Raji (cell line): ENCODE measurements at regions not wholly inside any gene's neighbourhood (a gene's known extent, or its start where the extent isn't known, plus 50 kb on each side); places are given as distances from the start of the nearest gene placed in this dataset.

ENCODE experiments used
- POLR2A ChIP-seq: IDR thresholded peaks from 2 replicates; pipeline ENCODE4 v1.6.1; 2011; ENCODE audit warnings: low read depth, low read length, control low read depth; ENCODE audit not compliant: insufficient read depth

DNA sequence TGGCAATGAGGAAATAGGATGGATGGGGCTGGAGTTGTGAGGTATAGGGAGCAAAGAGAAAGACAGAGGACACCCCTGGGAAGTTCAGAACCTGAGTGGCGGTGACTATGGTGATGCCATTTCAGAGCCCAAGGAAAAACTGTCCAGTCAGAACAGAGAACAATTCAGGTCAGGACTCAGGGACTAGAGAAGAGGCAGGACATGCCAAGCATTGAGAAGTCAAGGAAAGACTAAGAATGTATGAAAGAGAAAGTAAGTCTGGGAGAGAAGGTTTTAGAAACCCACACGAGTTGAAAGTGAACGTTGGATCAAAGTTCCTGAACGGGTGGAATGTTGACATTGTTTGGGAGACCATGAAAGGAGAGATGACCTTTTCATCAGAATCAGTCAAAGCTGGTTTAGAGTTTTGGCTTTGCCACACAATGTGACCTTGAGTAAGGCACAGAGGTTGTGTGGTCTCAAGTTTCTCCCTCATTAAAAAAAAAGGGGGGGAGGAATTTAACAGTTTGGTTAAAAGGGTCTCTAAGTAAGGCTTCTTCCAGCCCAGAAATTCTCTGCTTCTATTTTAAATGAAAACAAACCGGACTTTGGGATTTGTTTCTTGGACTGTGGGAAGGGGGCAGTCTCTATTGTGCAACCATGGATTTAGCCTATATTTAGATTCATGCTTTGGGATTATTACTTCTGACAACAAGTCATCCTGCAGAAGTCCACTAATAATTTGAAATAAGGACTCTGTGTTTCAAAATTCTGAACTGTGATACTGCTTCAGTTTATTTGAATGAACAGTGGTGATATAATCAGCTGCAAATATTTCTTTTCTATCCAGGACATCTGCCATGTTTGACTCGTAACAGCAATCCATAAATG, 315.9 kb upstream of the TBL1XR1 start:
- TF ChIP-seq POLR2A: no peak

DNA sequence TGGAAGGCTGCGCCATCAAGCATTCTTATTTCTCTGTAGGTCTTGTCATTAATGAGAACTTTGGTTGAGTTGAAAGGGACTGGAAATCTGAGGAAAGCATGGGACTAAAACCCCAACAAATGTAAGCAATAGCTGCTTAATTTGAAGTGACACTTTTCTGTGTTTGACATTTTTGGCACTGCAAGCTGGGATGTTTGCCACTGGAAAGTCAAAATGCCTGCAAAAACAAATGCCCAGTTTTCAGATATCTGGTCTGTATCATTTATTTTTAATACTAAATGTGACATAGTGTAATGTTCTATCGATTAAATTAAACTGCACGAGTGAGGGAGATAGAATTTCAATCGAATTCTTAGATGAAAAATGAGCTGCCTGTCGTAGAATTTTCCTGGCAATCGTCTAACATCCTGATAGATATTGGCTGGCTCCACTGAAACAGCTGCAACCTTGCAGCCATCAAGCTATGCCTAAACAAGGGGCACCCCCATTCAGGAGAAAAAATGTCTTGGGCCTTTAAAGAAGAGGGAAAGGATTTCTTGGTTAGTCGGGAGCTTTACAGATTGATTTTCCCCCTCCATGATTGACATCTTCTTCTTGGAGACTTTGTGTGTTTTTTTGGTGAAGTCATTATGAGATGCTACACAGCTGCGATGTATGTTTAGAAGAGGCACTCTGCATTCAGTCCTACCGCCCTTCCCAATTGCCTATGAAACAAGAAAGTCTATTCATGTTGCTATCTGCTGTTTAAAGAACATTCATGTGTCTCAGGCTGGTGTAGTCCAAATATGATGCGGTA, 316.7 kb upstream of the TBL1XR1 start:
- no peak for TF ChIP-seq POLR2A

DNA sequence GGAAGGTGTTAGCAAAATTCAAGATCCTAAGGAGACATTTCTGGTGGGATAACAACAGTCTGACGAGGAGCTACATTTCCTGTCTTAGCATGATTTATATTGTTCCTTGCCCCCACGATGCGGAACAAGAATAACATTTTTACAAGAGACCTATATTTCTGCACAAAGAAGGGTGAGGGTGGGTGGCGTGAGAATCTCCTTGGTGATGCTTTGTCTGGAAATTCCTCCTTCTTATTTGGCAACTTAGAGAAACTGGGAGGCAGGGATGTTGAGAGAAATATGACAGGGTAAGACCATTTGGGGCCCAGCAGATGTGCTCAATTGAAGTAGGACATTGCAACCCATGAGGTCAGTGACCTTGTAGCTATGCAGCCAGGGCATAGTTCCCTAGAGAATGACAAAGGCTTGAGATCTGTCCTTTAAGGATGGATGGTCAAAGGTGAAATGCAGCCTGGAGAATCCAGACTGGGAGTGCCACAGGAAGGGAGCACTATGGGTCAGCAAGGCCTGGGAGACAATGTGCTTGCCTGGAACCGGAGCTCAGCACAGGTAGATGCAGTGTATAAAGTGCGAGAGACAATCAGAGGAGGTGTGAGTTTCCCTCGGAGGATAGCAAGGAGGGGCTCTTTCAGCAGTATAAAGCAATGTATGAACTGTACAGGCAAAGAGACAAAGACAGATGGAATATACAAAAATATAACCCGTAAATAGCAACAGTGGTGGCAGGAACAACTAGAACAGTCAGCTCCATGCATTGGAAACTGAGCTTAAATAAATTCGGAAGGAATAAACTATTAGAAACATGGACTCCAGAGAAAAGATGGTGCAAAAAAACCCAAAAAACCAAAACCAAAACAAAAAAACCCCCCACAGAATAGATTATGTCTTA, 317.6 kb upstream of the TBL1XR1 start:
- TF ChIP-seq POLR2A: no peak

DNA sequence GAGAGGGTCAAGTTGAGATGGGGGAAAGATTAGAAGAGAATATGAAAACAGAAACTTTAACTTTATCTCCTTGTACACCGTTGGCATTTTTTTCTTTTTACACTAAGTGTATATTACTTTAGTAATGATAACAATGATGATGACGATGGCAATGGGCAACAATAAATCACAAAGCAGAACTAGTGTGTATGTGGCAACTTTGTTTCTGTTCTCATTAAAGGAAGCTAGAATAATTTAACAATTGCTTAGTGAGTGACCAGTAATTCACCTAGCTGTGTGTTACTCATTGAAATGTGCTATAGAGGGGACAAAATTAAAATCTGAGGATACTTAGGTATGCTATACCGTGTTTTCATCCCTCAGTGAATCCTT, 318.5 kb upstream of the TBL1XR1 start:
- TF ChIP-seq POLR2A: no peak

DNA sequence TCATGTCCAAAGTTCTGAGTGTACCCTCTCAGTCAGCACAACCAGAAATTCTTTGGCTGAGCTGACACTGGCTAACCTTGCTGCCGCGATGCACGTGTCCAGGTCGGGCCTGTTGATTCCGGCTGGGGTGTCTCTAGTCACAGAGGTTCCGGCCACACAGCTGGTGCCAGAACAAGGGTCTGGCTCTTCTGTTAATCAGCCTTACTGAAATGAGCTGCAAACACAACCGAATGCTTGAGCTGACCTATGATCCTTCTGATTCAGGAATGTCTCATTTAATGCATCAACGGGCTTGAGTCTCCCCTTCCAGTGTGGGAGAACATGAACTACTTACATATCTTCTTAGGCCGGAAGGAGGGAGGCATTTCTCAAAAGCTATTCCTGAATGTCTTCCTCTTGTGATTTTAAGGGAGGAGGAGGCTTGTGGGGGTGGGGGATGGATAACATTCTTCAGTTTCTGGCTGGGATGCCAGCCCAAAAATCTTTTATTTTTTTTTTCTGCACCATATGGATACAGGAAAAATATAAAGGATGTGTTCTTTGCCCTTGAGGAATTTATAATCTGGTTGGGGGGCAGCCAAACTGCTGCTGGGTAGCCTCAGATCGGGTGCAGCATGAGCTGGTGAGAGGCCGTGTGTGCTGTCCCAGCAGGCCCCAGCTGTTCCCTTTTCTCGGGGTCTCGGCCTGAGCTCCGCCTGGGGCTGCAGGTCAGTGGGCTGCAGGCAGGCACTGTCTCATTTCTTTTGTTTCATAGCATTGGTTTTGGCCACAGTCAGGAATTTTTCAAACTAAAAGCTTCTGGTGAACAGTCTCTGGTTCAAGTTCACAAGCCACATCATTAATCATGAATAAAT, 319.1 kb upstream of the TBL1XR1 start:
- no peak for TF ChIP-seq POLR2A

DNA sequence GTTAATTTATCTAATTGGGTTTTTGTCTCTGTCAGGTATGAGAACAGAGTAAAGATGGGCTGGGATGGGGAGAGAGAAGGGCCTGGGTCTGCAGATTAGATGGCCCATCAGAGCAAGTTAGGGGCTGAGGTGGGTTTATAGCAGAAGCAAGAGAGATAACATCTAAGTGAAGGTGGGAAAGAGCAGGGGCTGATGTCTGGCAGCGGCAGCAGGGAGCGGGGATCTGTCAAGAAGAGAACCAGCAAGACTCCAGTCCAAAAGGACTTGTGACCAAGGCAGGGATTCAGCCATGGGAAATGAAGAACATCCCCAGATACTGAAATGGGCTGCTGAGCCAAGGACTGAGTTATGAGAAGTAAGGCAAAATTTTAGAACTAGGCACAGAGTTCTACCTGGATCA, 320.6 kb upstream of the TBL1XR1 start:
- no peak for TF ChIP-seq POLR2A

DNA sequence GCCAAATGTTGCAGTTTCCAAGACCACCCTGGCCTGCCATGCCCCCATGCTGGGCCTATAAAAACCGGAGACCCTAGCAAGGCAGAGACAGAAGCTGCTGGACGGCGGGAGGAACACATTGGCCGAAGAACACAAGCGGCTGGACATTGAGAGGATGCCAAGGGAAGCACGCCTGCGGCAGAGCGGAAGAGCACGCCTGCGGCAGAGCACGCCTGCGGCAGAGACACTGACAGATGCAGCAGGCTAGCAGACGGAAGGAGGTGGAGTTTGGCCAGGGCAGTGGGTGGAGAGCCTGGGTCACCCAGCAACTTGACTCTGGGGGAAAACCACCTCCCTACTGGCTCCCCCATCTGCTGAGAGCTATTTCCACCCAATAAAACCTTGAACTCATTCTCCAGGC, 322.3 kb upstream of the TBL1XR1 start:
- TF ChIP-seq POLR2A: no peak

DNA sequence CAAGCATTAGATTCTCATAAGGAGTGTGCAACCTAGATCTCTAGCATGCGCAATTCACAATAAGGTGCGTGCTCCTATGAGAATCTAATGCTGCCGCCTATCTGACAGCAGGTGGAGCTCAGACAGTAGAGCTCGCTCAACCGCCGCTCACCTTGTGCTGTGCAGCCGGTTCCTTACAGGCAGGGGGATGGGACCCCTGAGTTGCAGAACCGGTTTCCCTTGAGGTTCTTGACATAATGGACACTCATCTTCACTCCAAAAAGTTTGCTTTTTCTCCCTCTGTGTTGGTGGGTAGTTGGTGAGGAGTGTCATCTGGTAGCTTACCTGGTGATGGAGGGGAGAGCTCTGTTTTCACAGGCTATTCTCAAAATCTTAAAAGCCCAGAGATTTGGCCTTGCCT, 324.0 kb upstream of the TBL1XR1 start:
- no peak for TF ChIP-seq POLR2A

DNA sequence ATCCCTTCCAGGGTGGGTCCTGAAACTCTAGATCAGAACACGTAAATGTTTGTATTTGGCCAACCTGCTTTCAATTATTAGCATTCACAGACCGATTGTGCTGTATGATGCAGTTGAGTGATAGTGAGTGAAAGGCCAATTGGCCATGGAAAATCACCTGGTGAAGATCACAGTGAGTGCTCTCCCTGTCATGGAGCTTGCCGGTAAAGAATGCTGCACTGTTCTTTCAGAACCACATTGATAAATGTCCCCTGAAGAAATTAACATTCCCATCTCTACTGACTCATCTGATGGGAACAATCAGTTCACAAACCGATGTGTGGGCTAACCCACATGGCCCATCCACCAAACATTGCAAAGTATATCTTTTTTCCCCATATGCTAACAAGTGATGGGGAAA, 324.8 kb upstream of the TBL1XR1 start:
- TF ChIP-seq POLR2A: no peak

DNA sequence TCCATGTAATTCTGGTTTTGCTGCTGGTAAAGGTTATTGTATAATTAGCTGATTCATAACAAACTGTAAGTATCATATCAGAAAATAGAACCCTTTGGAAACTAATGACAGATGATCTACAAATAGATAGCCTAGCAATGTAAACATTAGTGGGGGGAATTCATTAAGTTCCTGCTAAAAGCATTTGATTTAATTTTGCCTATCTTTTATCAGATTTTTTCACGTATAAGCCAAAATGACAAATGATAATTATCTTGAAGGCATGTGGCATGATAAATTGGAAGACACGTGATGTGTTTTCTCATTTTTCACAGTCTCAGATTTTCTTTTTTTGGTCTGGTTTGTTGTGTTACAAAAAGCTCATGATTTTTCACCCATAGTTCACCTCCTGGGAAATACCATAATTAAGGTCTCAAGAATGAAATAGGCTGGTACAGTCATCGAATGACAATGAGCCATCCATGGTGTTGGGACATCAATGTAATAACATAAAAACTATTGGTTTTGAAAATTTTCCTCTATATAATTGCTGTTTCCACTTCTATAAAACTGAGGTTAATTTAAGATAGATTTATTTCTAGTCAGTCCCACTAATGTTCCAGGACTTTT, 325.9 kb upstream of the TBL1XR1 start:
- TF ChIP-seq POLR2A: no peak

DNA sequence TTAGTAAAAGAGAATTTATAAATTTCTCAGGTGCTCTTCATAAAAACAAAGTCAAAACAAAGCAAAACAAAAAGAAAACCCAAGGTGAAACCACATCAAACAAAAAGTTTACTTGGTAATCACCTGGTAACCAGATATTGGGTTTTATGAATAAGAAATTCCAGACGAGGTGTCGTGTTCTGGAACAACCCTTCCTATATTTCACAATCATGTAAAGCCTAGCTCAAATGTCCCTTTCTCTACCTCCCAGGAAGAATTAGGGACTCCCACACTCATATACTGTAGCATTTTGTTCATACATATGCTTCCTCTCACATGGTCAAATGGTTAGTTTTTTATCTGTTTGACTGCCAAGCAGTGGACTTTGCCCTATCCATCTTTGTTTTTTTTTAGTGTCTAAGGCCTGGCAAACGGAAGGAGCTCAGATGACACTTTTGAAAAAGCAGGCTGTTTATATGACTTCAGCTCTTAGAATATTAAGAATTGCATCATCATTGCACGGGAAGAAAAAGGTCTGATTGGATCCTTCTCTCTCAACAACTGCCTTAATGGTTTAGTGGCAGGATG, 326.7 kb upstream of the TBL1XR1 start:
- no peak for TF ChIP-seq POLR2A

DNA sequence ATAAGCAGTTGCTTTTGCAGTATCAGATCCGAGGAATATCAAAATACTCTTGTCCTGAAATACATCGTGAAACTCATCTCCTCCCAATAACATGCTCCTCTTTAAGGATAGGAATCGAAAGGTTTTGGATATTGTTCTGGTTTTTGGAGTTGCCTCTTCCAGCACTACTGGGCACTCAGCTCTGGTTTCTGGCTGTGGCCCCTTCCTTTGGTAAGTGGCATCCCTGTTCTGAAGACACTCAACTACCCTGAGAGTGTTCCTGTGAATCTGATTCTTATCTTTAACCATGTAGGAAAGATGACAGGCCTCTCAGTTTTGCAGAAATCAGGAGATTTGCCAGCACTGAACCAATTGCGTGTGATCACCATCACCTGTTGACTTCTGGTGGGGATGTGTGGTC, 327.5 kb upstream of the TBL1XR1 start:
- TF ChIP-seq POLR2A: no peak

DNA sequence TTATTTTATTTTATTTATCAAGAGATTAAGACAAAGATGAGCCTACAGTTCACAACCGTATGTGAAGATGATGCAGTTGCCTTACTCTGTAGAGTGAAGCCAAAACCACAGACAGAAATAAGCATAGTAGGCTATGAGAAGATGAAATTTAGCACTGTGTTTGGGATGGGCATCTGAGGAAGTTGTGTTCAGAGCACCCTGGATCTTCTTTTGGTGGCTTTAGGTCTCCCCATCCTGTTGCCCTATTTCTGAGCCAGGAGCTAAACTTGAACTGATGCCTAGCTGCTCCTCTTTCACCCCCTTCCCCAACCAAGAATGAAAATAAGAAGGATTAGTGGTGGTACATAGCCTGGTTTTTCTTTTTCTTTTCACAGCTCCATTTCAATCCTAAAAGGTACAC, 328.1 kb upstream of the TBL1XR1 start:
- no peak for TF ChIP-seq POLR2A

DNA sequence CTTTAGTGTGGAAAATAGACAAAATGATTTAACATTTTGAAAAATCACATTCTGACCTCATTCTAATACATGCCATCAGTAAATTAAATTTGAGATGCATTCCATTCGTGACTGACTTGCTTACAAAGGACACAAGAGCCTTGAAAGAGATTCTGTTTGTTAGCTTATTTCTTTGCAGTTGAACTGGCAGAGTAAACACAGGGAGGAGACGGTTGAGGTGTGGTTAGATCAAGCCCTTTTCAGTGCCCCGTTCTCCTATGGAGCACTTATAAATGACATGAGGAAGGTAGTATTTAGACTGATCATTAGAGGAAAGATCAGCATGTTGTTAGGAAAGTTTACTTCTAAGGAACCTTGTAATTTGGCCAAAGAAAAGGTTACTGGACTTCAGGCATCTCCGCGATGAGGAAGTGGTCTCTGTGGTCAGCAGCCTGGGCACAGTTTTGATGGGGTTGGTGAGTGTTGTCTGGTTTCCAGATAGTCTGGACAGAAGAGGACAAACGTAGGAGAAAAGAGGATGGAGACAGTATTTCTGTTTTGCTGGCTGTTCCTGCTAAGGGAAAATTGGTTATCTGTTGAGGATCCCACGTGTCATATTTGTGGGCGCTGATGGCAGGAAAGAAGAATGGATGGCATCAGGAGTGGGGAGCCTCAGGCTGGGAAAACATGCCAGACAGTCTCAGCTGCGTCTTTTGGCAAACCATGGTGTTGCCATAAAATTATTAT, 328.9 kb upstream of the TBL1XR1 start:
- TF ChIP-seq POLR2A: no peak

DNA sequence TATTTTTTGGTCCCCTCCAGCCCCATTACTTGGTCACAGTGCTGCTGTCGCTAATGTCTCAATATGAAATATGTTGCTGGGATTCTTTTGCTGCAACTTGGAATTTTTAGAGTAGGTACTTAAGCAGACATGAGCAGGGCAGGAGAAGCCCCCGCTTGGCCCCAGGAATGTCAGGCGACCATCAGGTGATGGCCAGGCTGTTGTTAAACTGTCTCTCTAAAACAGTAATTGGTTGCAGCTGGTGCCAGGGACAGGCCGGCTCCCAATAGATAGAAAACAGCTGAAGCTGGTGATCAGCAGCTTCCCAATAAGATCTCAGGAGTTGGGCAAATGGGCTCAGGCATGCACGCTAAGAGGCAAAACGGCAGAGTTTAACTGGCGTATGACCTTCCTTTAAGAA, 329.9 kb upstream of the TBL1XR1 start:
- TF ChIP-seq POLR2A: no peak
